ENCODE measurements at regions not wholly inside any gene's neighbourhood (a gene's known extent, or its start where the extent isn't known, plus 50 kb on each side); places are given as distances from the start of the nearest gene placed in this dataset.

- WGBS (ENCODE audit: insufficient coverage, low lambda C conversion rate): 47% methylated on average over 5 of the region's 5 CpGs
- Histone ChIP-seq H3K27ac (ENCODE audit: low read length) (no peak overlapping the region), H3K9me3 (ENCODE audit: control insufficient read depth, low read depth, low read length) (no peaks in the 10 kb centered on the region), H3K36me3 (ENCODE audit: control insufficient read depth, insufficient read depth, low read length) (no peaks in the 10 kb centered on the region), H3K27me3 (ENCODE audit: control insufficient read depth, insufficient read depth, low read length) (no peaks in the 10 kb centered on the region), H3K4me1 (ENCODE audit: control insufficient read depth, insufficient read depth, low read length) (no peaks in the 10 kb centered on the region), H3K4me3 (ENCODE audit: low read length) (no peak overlapping the region)
- DNase-seq: no peak
These were observed 1407.6 kb upstream of the USP9Y start for GRCh38 chrY:11293392-11293791.

- H3K36me3 ChIP-seq (ENCODE audit: control insufficient read depth, insufficient read depth, low read length): no peaks in the 10 kb centered on the region
- no peaks in the 10 kb centered on the region for H3K9me3 ChIP-seq (ENCODE audit: control insufficient read depth, low read depth, low read length)
- DNase-seq: peak; percentile 0 to 25
- H3K4me1 ChIP-seq (ENCODE audit: control insufficient read depth, insufficient read depth, low read length): no peaks in the 10 kb centered on the region
- H3K4me3 ChIP-seq (ENCODE audit: low read length): no peak overlapping the region
- no peaks in the 10 kb centered on the region for H3K27me3 ChIP-seq (ENCODE audit: control insufficient read depth, insufficient read depth, low read length)
- 72% methylated on average over 3 of the region's 13 CpGs for WGBS (ENCODE audit: insufficient coverage, low lambda C conversion rate)
- H3K27ac ChIP-seq (ENCODE audit: low read length): no peak overlapping the region
These were observed 1366.9 kb upstream of the USP9Y start for GRCh38 chrY:11334151-11334550.

All from large intestine (tissue), 3 donors.